HEK293 (cell line): ENCODE measurements at regions not wholly inside any gene's neighbourhood (a gene's known extent, or its start where the extent isn't known, plus 50 kb on each side); places are given as distances from the start of the nearest gene placed in this dataset.

Source experiments
- CTCF ChIP-seq: fragments of 450-650 bp; formaldehyde crosslinking; IDR thresholded peaks from 2 replicates; pipeline ENCODE4 v1.5.1; 2016; ENCODE audit warnings: missing biosample characterization, missing genetic modification characterization
- ZNF248 ChIP-seq: fragments of 450-650 bp; formaldehyde crosslinking; IDR thresholded peaks from 2 replicates; pipeline ENCODE4 v1.5.1; 2017; ENCODE audit warnings: missing biosample characterization, missing genetic modification characterization
- ZNF521 ChIP-seq: fragments of 450-650 bp; formaldehyde crosslinking; IDR thresholded peaks from 2 replicates; pipeline ENCODE4 v1.5.1; 2017; ENCODE audit warnings: missing biosample characterization, mild to moderate bottlenecking, missing genetic modification characterization
- ZSCAN30 ChIP-seq: fragments of 450-650 bp; IDR thresholded peaks from 2 replicates; pipeline ENCODE4 v1.5.1; 2018; ENCODE audit warnings: missing biosample characterization, mild to moderate bottlenecking, missing genetic modification characterization, moderate library complexity

- TF ChIP-seq ZNF248 (no peak), CTCF (tag by site-specific recombination) (no peak), ZNF521 (no peak), ZSCAN30 (no peak)
Measured at GRCh38 chr1:187549540-187549939, 720.8 kb downstream of the PLA2G4A start.
